ENCODE measurements at regions not wholly inside any gene's neighbourhood (a gene's known extent, or its start where the extent isn't known, plus 50 kb on each side); places are given as distances from the start of the nearest gene placed in this dataset.

- FAIRE-seq = no peak
- no peak for DNase-seq (ENCODE audit: insufficient read length, low spot score)
These were observed 576.2 kb downstream of the MTRR start for GRCh38 chr5:8445139-8445538.

- DNase-seq (ENCODE audit: insufficient read length, low spot score) (no peak), FAIRE-seq (no peak)
These were observed 577.2 kb downstream of the MTRR start for GRCh38 chr5:8446179-8446578.

DNA sequence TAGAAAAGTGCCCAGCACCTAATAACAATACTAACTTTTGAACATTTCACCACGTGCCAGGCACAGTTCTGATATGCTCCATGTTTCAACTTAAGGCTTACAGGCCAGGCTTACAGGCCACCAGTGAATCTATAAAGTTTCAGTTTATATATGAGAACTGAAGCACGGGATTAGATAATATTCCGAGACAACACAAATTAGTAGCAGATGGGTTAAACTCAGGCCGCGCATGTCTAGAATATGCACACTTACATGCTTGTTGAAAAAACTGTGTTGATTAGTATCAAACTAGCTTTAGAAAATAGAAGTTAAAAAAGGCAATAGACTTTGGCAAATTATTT lies 587.9 kb downstream of the MTRR start:
- DNase-seq (ENCODE audit: insufficient read length, low spot score) = no peak
- no peak for FAIRE-seq

DNA sequence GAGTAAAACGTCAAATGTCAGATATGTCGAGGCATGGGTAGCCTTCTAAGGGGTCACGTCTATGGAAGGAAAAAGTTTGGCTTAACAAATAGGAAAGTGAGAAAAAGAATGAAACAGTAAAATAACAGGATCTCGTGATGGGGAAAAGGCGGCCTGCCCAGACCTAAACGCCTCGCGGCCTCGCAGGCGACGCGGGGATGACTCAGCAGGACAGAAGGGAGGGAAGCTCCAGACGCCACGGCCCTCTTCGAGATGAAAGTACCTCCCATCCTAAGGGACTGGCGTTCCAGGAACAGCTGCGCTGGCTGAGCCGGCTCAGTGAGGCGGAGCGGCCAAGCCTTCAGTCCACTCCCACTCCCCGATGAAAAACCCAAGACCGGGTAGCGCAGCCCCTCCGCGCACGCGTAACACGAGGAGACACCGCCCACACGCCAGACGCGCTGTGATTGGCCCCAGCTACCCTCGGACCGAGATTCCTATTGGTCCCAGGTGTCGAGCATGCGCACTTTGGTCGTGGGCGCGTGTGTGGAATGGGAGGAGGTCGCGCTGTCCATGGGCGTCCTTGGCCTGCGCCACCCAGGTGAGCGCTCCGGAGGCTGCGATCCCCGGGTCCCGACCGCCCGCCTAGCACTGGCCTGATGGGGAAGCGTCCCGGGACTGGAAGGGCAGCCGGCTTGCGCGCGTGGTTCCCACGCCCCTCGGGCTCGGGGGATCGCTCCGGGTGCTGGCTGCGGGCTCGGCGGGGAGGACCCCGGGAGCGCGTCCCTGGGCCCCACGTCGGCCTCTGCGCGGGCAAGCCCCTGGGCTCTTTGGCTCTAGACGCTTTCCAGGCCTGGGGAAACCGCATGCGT lies 588.5 kb downstream of the MTRR start:
- peak; percentile 100 for FAIRE-seq
- DNase-seq (ENCODE audit: insufficient read length, low spot score) = peak; percentile 100

GRCh38 chr5:8458038-8458383 lies 589.1 kb downstream of the MTRR start:
- peak; percentile 24 for DNase-seq (ENCODE audit: insufficient read length, low spot score)
- FAIRE-seq = peak; percentile 77

DNA sequence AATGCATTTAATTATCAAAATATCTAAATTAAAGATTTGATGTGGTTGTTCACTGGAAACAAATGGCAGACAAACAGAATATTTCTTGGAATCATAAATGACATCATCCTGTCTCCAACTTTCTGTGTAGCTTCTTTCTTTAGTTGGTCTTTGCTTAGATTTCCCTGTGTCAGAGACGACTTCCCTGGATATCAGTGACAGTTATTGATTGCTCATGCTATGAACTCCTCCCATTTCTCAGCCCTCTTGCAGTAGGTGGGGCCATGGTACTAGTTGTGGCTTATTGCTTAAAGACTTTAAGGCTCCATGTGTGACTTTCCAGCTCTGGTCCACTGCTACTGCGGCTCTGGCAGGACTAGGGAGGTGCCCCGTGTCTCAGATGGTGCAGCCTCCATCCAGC lies 592.6 kb downstream of the MTRR start:
- no peak for DNase-seq (ENCODE audit: insufficient read length, low spot score)
- no peak for FAIRE-seq

GRCh38 chr5:8462565-8462964 lies 593.6 kb downstream of the MTRR start:
- DNase-seq (ENCODE audit: insufficient read length, low spot score) = no peak
- no peak for FAIRE-seq

DNA sequence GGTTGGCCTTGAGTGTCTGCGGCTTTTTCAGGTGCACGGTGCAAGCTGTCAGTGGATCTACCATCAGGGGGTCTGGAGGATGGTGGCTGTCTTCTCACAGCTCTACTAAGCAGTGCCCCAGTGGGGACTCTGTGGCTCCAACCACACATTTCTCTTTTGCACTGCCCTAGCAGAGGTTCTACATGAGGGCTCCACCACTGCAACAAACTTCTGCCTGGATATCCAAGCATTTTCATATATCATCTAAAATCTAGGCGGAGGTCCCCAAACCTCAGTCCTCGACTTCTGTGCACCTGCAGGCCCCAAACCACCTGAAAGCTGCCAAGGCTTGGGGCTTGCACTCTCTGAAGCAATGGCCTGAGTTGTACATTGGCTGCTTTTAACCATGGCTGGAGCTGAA lies 601.5 kb downstream of the MTRR start:
- FAIRE-seq = no peak

GRCh38 chr5:8471581-8471980 lies 602.6 kb downstream of the MTRR start:
- FAIRE-seq (no peak), DNase-seq (ENCODE audit: insufficient read length, low spot score) (no peak)

More for the DNA sequence above, 601.5 kb downstream of the MTRR start:
- no peak for DNase-seq (ENCODE audit: insufficient read length, low spot score)

DNA sequence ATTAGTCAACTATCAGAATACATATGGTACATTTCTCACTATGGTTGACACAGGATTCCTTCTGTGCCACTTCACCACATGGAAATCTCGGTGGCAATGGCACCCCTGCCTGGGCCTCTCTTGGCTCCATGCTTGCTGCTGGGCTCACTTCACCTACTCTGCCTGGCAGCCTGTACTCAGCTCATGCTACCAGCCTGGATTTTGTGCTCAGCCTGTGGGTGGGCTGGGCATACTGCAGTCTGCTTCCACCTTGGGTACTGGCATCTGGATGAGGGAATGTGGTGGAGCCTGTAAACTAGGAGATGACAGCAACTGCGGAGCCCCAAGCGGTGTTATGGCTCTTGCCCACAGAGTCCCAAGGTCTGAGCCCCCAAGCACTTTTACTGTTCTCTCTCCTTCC lies 604.1 kb downstream of the MTRR start:
- no peak for DNase-seq (ENCODE audit: insufficient read length, low spot score)
- no peak for FAIRE-seq

DNA sequence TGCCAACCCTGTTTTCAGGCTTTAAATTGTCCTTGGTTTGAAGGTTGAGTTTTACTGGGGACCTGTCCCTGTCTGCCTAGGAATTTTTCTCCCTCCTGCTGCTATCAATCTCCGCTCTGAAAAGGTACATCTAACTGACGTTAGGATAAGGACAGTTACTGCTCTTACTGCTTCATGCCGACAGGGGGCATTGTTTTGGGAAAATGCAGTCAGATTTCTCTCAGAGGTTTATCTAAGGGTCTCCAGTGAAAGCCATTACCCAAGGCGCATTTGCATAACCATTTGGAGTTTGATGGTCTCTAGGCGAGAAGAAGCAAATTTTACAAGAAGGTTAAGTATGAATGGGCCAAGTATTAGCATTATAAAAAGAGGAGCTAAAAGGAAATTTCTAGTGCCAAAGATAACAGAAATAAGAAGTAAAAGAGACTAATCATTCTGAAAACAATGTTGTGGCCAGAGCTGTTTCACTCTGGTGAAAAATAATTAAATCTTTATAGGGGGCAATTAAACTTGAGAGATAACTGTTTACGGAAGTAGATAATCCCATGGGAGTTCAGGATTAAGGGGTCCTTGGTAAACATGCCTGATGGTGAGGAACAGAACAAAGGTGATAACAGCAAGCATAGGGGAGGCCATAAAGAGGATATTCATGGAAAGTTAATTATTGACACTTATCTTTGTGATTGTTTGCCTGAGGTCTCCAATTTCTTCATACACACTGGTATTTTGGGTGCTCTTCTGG lies 605.0 kb downstream of the MTRR start:
- no peak for DNase-seq (ENCODE audit: insufficient read length, low spot score)
- no peak for FAIRE-seq

- FAIRE-seq = no peak
- DNase-seq (ENCODE audit: insufficient read length, low spot score) = no peak
These were observed 605.6 kb downstream of the MTRR start for GRCh38 chr5:8474569-8474930.

DNA sequence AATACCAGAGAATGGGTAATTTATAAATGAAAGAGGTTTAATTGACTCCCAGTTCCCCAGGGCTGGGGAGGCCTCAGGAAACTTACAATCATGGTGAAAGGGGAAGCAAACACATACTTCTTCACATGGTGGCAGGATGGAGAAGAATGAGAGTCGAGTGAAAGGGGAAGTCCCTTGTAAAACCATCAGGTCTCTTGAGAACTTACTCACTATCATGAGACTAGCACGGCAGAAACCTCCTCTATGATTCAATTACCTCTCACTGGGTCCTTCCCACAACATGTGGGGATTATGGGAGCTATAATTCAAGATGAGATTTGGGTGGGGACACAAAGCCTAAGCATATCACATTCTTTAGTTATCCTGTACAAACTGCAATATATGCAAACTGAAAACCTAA lies 609.4 kb downstream of the MTRR start:
- FAIRE-seq (no peak), DNase-seq (ENCODE audit: insufficient read length, low spot score) (no peak)

- DNase-seq (ENCODE audit: insufficient read length, low spot score) (no peak), FAIRE-seq (no peak)
These were observed 612.1 kb downstream of the MTRR start for GRCh38 chr5:8481007-8481406.

DNA sequence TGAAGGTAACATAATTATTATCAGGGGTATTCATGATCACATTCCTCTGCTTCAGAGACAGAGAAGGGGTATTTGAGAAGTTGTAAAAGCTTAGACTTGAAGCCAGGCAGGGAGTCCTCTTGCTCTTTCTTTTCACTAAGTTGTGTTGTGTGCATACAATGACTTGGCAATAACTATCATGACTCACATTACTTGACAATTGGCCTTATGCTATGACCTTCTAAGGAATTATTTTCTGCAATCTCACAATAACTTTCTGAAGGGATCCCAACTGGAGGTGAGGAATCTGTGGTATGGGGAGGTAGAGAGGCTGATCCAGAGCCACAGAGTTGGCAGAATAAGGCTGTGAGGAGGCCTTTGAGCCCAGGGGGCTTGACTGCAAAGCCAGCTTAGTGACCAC lies 622.3 kb downstream of the MTRR start:
- FAIRE-seq (no peak), DNase-seq (ENCODE audit: insufficient read length, low spot score) (no peak)

GRCh38 chr5:8493176-8493575 lies 624.2 kb downstream of the MTRR start:
- DNase-seq (ENCODE audit: insufficient read length, low spot score) (no peak), FAIRE-seq (no peak)

- DNase-seq (ENCODE audit: insufficient read length, low spot score) (no peak), FAIRE-seq (no peak)
These were observed 631.5 kb downstream of the MTRR start for GRCh38 chr5:8500426-8500825.

- DNase-seq (ENCODE audit: insufficient read length, low spot score) = no peak
- no peak for FAIRE-seq
These were observed 636.2 kb downstream of the MTRR start for GRCh38 chr5:8505196-8505595.

DNA sequence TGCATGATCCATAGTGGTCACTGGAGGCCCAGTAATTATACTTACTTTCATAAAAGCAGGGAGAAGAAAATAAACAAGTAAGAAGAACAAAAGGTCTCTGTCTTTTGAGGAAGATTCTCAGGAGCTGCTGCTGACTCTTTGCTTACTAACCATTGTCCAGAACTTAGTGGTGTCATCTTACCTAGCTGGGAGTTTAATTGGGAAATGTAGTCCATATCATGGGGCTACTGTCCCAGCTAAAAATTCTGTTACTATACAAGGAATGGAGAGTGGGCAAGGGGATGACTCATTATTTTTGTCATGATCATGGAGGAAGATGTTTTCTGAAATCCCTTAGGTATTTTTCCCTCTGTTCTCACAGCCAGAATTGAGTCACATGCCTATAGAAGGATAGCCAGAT lies 639.3 kb downstream of the MTRR start:
- FAIRE-seq = no peak
- no peak for DNase-seq (ENCODE audit: insufficient read length, low spot score)

- DNase-seq (ENCODE audit: insufficient read length, low spot score) (no peak), FAIRE-seq (no peak)
These were observed 647.4 kb downstream of the MTRR start for GRCh38 chr5:8516356-8516755.

- no peak for DNase-seq (ENCODE audit: insufficient read length, low spot score)
- peak; percentile 57 for FAIRE-seq
These were observed 648.5 kb downstream of the MTRR start for GRCh38 chr5:8517456-8517855.

GRCh38 chr5:8520917-8521316 lies 652.0 kb downstream of the MTRR start:
- DNase-seq (ENCODE audit: insufficient read length, low spot score) (no peak), FAIRE-seq (no peak)

Measured in HTR-8/SVneo (cell line).